Nephron progenitor cell (in vitro differentiated cells): ENCODE measurements at regions not wholly inside any gene's neighbourhood (a gene's known extent, or its start where the extent isn't known, plus 50 kb on each side); places are given as distances from the start of the nearest gene placed in this dataset.

Source experiments
- DNase-seq: peaks from one replicate; pipeline ENCODE4 v3.0.0; 2021
- H3K27ac Mint-ChIP-seq: 2 replicates; pipeline ENCODE4 v1.8.0; 2021; ENCODE audit warnings: mild to moderate bottlenecking, moderate library complexity, mixed read lengths
- H3K27me3 Mint-ChIP-seq: 2 replicates; pipeline ENCODE4 v1.8.0; 2021; ENCODE audit warnings: mild to moderate bottlenecking, low read depth, mixed read lengths; ENCODE audit not compliant: poor library complexity
- H3K36me3 Mint-ChIP-seq: 2 replicates; pipeline ENCODE4 v1.8.0; 2021; ENCODE audit warnings: low read depth, mixed read lengths
- H3K4me1 Mint-ChIP-seq: 2 replicates; pipeline ENCODE4 v1.8.0; 2021; ENCODE audit warnings: mixed read lengths
- H3K4me3 Mint-ChIP-seq: 2 replicates; pipeline ENCODE4 v1.8.0; 2021; ENCODE audit warnings: mild to moderate bottlenecking, moderate library complexity, mixed read lengths
- H3K9me3 Mint-ChIP-seq: 2 replicates; pipeline ENCODE4 v1.8.0; 2021; ENCODE audit warnings: mild to moderate bottlenecking, moderate library complexity, mixed read lengths
- CTCF ChIP-seq: fragments of 200-600 bp; sonication (generic); IDR thresholded peaks from 2 replicates; pipeline ENCODE4 v1.5.0; 2021; ENCODE audit warnings: antibody characterized with exemption

DNA sequence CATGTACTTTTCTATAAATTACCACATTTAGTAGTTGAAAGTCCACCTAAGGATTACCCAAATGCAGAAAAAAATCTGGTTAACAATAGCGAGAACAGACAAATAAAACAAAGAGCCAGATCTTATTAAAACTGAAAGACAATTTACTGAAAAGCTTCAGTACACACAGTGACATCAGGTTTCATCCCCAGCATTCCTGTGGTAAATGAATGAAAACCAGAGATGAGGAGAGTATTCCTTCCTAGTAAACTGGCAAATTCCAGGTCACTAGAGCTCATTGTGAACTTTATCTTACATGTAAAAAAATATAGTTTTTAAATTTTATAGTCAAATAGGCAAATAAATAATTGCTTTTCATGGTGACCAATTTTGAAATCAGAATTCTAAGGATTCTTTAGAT lies 1290.5 kb downstream of the ADGRL3 start:
- no peak for TF ChIP-seq CTCF
- no peaks in the 10 kb centered on the region for H3K27me3 Mint-ChIP-seq
- no peaks in the 10 kb centered on the region for H3K36me3 Mint-ChIP-seq
- no peak overlapping the region for H3K27ac Mint-ChIP-seq
- no peak for DNase-seq
- no peak overlapping the region for H3K4me3 Mint-ChIP-seq
- H3K4me1 Mint-ChIP-seq: no peaks in the 10 kb centered on the region
- peaks cover 6% of the 10 kb centered on the region for H3K9me3 Mint-ChIP-seq

DNA sequence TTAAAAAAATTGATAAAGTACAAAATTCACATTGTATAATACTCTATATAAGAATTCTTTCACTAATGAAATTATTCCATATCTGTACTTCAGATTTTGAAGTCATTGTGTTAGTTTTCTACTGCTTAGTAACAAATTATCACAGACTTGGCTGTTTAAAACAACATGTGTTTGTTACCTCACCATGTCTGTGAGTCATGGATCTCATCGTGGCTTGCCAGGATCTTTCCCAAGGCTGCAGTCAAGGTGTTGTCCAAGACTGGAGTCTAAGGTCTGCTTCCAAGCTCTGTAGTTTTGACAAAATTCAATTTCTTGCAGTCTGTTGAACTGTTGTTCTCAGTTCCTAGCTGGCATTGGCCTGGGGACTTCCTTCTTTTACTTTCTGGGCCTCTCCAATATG lies 1286.9 kb downstream of the ADGRL3 start:
- Mint-ChIP-seq H3K4me3 (no peak overlapping the region), H3K4me1 (no peaks in the 10 kb centered on the region), H3K27me3 (peaks cover 5% of the 10 kb centered on the region), H3K27ac (no peak overlapping the region), H3K36me3 (no peaks in the 10 kb centered on the region), H3K9me3 (peaks cover 6% of the 10 kb centered on the region)
- DNase-seq: no peak
- no peak for TF ChIP-seq CTCF

DNA sequence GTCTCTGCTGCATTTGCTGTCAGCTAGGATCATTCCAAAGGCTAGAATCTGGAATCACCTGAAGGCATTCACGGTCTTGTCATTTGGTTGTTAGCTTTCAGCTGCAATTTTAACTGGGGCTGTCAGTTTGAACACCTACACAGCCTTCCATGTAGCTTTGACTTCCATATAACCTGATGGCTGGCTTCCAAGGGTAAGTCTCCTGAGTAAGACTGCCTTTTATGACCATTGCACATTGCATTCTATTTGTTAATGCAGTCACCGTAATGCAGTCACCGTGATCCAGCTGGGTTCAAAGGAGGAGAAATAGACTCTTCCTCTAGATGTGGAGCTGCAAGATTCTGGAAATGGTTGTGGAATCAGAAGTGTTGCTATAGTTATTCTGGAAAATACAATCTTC lies 1284.2 kb downstream of the ADGRL3 start:
- no peak for DNase-seq
- peaks cover 5% of the 10 kb centered on the region for H3K27me3 Mint-ChIP-seq
- H3K4me1 Mint-ChIP-seq: no peaks in the 10 kb centered on the region
- H3K36me3 Mint-ChIP-seq: no peaks in the 10 kb centered on the region
- no peak overlapping the region for H3K27ac Mint-ChIP-seq
- H3K4me3 Mint-ChIP-seq: no peak overlapping the region
- no peak for TF ChIP-seq CTCF
- no peaks in the 10 kb centered on the region for H3K9me3 Mint-ChIP-seq

GRCh38 chr4:62482355-62482754 lies 1282.2 kb downstream of the ADGRL3 start:
- no peak for DNase-seq
- Mint-ChIP-seq H3K27me3 (peaks cover 5% of the 10 kb centered on the region), H3K36me3 (no peaks in the 10 kb centered on the region), H3K4me3 (no peak overlapping the region), H3K27ac (no peak overlapping the region), H3K9me3 (no peaks in the 10 kb centered on the region), H3K4me1 (no peaks in the 10 kb centered on the region)
- no peak for TF ChIP-seq CTCF

- Mint-ChIP-seq H3K27ac (no peak overlapping the region), H3K4me1 (no peaks in the 10 kb centered on the region), H3K27me3 (no peaks in the 10 kb centered on the region), H3K9me3 (no peaks in the 10 kb centered on the region), H3K4me3 (no peak overlapping the region), H3K36me3 (no peaks in the 10 kb centered on the region)
- no peak for TF ChIP-seq CTCF
- DNase-seq: no peak
Observed at GRCh38 chr4:62475596-62475995, 1275.5 kb downstream of the ADGRL3 start.

DNA sequence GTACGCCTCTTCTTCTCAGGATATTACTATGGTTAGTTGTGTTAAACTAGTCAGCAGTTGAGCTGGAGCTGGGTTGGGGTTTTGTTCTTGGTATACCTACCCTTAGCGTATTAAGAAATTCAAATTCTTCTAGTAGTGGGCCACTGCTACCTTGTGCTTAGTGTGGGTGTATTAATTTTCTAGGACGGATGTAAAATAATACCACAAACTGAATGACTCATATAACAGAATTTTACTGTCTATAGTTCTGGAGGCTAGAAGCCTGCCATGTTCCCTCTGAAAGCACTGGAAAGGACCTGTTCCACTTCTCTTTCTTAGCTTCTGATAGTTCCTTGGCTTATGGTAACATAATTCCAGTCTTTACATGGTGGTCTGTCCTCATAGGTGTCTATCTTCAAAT lies 1274.7 kb downstream of the ADGRL3 start:
- TF ChIP-seq CTCF: no peak
- no peak overlapping the region for H3K4me3 Mint-ChIP-seq
- no peaks in the 10 kb centered on the region for H3K9me3 Mint-ChIP-seq

More for the DNA sequence above, 1274.7 kb downstream of the ADGRL3 start:
- DNase-seq: no peak
- Mint-ChIP-seq H3K27ac (no peak overlapping the region), H3K27me3 (no peaks in the 10 kb centered on the region), H3K36me3 (no peaks in the 10 kb centered on the region), H3K4me1 (no peaks in the 10 kb centered on the region)
